GM21381 (cell line): ENCODE measurements at regions not wholly inside any gene's neighbourhood (a gene's known extent, or its start where the extent isn't known, plus 50 kb on each side); places are given as distances from the start of the nearest gene placed in this dataset.

Source experiments
- ATAC-seq: cut with Tn5 transposase; IDR thresholded peaks from one replicate; pipeline ENCODE4 v1.9.1; 2021; ENCODE audit warnings: mild to moderate bottlenecking, moderate library complexity; ENCODE audit not compliant: unreplicated experiment

DNA sequence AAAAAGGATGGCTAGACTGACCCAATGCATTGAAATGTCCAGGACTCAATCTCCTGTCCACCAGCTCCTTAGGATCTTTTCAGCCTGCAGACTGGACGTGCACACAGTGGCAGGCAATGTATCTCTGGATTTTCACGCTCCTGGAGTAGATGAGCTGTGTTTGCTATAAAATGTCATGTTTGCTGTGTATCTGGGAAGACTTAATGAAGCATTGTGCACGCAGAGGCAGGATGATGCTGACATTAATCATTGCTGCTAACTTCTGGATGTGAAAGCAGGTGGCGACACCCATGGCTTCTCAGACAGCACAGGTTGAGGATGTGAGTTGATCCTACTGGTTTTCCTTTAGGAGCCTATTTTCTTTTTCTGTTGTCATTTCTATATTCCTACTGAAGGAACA, 133.1 kb upstream of the PCSK2 start:
- ATAC-seq: no peak

DNA sequence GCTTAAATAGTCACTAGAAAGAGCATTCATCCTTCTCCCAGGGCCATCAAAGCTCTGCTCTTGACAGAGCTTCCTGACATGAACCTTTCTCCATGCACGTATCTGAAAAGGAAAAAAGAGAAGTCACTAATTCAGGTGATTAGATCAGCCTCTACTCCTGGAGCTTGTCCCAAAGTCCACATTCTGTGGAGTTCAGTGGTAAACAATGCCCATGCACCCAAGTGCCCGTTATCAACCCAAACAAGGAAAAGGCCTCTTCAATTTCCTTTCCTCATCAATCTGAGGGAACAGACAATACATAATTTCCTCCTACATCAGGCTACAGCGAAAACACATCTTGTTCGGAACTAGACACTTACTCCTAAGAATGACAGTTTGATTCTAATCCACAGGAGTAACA, 129.2 kb upstream of the PCSK2 start:
- no peak for ATAC-seq

DNA sequence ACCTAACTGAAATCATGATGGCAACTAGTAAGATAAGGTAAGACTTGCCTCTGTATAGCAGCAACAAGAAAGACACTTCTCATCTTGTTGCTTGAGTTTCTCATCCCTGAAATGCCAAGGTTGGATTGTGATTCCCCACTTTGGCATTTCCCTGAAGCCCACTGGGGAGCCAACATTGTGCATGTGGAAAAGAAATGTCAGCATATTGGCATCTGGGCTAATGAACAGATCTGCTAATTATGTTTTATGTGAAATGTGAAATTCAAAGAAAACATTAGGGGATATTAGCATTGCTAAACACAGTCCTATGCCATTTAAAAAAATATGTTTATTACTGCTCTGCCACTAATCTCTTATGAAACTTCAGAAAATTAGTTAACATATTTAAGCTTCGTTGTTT, 126.3 kb upstream of the PCSK2 start:
- ATAC-seq: no peak

DNA sequence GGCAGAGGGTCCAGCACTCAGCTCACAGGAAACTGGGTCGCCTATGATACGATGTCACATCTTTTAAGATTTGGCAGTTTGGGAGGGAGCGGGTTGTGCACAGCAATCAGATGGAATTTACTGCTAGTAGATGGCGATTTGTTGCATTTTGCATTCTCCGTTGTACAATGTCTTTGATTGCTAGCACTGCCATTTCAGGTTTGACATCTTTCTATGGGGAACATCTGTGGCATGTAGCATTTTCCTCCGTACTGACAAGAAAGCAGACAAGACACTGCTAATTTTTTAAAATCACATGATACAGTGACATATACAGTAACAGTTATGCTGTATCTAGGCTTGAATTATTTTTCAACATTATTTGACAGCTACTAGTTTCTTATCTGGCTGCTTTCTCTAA, 119.7 kb upstream of the PCSK2 start:
- no peak for ATAC-seq

DNA sequence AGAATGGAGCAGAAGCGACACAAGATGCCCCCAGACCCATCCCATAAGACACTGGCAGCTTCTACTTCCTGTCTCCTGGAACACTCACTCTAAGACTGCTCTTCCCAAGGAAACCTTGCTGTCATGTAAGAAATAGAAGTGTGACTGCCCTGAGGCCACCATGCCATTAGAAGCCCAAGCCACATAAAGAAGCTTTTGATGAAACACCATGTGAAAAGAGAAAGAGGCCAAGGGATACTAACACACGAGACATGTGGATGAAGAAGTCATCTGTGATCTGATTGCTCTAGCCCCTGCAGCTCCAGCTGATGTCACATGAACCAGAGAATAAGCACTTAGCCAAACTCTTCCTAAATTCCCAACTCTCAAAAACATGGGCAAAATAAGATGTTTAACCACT, 117.9 kb upstream of the PCSK2 start:
- ATAC-seq: no peak

DNA sequence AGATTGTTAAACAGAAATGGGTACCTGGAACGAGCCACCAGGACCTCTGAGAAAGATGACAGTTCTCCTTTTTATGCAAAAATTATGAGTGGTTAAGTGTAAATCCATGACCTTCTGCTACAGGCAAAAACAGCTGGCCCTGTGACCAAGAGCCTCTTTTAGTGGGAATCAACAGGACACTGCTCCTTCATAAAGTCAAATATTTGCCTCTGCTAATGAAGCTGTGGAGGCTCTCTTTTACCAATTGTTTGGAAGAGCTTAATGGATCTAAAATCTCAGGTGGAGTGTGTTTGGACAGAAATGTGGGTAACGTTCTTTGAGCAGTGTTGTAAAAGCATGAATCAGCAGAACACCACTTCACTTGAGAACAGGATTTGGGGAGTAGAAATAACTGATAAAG, 117.5 kb upstream of the PCSK2 start:
- no peak for ATAC-seq

DNA sequence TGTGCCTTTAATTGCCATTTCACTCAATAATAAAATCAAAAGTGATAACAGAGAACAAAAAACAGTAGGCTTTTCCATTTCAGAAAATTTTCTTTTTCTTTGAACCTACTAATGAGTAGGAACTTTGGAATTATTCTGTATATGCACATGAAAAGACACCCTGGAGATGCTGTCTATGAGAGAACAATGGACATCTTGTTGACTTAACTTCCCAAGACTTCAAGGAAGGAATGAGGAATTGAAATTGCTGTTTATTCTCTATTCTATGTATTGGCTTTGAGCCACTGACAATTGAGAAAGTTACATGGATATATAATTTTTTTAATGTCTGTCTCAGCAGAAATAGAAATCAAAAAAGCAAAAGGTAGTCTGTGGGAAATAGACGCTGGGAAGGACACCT, 98.6 kb upstream of the PCSK2 start:
- no peak for ATAC-seq

DNA sequence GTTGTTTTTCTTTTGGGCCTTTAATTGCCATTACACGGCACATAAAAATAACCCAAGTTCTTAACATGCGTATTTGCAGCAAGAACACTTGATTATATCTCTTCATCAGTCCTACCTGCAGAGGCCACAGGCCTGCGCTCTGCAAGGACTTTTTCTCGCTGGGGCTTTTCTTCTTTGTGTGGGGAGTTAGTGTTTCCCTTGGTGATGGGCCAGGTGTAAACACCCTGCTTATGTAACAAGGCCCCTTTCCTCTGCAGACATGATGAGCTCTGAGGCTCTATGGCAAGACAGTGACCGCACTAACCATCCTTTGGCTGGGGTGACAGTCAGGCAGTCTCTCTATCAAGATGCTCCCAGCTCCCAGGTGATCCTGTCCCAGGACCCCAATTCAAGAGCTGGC, 97.8 kb upstream of the PCSK2 start:
- ATAC-seq: no peak

DNA sequence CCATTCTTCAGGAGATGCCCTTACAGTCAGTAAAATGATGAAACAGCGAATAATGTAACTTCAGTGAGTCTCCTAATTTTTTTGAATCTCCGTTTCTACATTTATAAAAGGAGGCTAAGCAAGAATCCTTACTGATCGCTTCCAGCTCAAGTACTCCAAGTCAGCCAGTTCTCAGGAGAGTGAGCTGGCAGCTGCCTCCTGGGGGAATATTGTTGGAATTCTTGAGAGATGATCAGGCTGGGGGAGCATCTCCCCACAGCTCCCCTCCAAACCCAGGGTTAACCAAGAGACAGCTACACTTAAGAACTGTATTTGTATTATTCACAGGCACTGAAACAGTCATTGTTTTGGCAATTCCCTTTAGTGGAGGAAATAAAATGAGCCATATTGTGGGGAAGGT, 89.1 kb upstream of the PCSK2 start:
- ATAC-seq: no peak

DNA sequence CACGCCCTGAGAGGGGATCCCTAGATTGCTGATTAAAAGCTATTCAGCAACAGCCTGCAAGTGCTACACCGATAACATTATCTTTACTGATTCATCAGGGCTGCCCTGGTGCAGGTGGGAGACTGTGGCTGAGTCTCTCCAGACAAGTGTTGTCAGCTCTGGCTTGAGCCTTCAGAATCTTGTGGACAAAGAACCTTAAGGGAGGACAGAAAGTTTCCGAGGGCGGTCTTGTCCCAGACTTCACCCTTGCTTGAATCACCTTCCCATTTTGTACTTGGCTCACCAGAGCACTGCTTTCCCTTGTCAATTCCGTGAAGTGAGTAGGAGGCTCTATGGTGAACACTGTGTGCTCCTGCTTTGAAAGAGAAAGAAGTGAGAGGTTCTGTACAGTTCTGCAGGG, 88.6 kb upstream of the PCSK2 start:
- ATAC-seq: no peak

DNA sequence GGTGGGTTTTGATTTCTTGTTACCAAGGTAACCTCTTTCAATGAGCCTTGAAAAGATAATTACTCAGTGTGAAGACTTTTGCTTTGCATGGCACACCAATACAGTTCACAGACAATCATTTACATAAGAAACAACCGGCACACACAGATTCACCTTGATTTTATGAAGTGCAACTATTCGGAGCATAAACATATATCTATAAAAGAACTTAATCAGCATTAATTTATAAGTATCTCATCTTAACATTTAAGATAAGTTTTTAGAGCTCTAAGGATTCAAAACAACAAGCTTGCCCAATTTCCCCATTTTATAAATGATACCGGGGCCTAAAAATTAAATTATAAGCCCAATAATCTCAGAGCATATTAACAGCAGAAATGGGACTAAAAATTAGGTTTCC, 85.9 kb upstream of the PCSK2 start:
- no peak for ATAC-seq

DNA sequence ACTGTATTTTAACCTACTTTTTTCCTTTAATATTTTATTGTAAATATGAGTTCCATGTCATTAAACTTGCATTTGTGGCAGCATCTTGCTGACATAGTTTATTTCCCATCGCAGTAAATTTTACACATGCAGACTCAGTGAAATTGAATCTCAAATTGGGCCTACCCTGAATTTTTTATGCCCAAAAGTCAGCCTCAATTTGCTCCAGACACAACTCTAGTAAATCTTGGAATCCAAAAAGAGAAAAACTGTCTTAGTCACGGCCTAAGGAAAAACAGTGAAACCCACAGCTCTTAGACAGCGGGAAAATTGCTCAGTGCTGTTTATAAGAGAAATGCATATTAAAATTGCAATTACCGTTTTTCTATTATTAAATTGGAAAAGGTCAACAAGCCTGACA, 85.3 kb upstream of the PCSK2 start:
- ATAC-seq: no peak

DNA sequence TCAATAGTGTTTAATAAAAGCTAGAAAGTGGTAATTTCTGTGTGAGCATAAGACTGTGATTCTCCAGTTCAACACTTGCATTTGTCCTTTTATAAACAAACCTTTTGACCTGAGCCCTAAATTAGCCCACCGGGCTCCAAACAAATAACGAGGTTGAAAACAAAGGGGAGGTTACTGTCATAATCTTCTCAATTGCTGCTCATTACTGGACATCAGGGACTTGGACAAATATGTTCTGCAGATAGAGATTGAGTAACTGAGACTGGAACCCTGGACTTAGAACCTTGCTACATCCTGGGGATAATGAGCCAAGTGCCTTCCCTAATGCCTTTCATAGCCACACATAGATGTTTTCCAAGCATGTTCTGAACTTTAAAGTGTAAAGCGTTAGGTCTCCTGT, 84.2 kb upstream of the PCSK2 start:
- no peak for ATAC-seq

DNA sequence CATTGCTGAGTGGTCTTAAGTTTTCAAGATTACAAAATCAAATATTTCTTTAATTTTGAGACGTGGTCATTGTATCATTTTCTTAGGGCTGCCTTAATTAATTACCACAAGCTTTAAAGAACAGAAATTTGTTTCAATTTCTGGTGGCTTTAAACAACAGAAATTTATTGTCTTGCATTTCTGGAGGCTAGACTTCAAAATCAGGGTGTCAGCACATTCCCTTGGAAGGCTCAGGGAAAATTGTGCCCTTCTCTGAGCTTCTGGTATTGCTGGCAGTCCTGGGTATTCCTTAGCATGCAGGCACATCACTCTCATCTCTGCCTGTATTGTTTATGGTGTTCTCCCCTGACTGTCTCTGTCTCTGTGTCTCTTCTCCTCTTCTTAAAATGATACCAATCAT, 76.0 kb upstream of the PCSK2 start:
- no peak for ATAC-seq

DNA sequence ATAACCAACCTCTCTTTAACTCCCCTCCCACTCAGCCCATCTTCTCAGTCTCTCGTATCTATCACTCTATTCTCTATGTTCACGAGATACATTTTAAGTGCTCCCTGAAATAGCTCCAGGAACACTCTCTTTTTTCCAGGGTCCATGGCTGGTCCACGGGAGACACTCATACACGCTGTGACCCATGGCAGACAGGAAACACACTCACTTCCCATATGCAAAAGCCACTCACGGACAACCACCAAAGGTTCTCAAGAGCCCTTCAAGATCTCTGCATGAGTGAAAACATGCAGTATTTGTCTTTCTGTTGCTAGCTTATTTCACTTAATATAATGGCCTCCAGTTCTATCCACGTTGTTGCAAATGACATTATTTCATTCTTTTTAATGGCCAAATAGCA, 71.4 kb upstream of the PCSK2 start:
- no peak for ATAC-seq

DNA sequence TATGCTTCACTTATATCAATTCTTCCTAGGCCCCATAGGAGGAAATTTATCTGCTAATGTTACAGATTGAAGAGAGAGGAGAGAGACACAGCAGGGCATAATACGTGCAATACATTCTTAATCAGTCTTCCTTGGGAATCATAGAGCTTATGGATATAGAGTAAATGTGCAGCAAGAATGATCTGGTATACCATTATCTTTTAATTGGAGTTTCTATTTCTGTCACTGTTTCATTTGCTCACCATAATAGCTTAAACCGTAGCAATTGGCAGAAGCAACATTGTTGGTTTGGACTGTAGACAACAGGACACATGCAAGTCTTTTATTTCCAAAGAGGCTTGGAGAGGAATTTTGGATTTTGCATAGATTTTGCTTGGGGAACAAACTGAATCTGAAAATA, 68.1 kb upstream of the PCSK2 start:
- no peak for ATAC-seq

DNA sequence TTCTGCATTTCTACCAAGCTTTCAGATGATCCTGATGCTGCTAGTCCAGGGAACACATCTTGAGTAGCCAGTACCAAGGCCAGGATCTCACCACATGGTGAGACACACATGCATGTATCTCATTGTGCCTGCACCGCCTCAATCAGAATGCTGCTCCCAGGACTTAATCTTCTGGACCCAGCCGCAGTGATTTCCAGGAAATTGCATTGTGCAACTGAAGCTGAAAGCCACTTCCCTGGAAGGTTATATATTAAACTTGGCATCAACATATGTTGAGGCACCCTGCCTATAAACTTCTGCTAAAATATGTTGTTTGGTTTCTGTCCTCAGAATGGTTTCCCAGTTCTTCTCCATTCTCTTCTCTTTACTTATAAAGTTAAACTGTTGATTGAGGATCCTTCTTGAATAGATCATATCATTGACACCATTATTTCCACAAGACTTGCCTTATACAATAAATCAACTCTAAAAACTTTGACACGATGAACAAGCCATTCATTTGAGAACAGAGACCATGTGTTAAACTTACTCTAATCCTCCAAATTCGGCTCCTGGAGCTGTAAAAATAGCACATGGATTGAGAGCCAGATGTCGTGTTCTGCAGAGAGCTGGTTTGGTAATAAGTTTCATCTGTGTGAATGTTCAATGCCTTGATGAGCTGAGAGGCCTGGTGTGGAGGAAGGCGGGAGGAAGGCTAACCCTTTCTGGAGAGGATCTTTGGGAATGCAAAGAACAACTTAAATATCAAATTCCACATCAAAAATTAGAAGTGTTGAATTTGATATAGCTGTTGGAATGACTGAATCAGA, 65.0 kb upstream of the PCSK2 start:
- ATAC-seq: no peak

DNA sequence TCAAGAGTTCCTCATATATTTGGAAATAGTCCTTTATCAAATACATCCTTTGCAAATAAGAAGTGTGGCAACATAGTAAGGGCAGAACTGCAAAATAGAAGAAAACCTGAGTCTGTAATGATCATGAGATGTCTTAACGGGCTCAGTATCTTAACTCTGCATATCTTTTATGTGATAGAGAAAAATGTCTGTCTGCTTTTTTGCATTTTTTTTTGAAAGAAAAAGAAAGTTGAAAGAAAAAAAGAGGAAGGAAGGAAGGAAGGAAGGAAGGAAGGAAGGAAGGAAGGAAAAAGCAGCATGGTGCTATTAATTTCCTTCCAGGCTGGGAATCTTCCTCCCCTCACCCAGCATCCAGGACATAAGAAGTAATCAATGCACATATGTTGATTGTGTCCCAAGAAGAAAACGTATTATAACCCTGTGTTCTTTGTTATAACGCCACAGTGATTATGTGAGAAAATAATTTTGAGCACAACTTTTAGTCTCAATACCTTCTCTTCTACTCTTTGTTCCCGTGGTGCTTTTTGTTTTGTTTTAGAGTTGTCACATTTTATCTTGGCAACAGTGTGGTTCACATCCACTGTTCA, 58.7 kb upstream of the PCSK2 start:
- no peak for ATAC-seq

DNA sequence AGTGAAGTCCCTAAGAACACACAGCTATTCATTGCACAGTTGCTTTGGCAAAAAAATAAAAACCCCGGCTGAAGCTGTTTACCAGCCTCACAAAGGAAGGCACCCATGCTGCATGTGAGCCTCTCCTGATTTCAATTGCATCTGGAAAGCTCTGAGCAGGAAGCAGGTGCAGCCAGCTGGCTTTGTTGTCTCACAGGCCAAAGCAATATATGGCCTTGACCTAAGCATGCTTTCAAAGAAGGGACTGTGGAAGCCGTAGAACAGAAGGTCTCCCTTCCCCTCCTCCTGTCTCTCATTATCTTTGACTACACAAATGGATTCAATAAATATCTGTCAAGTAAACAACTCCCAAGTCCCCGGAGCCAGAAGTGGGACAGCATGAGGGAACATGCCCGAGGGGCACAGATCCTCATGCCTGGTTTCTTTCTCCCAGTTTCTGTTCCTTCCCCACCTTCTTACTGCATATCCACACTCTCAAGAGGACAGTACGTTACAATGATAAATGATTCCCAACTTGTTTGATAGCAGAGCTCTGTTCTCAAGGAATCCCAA, 57.2 kb upstream of the PCSK2 start:
- ATAC-seq: no peak

DNA sequence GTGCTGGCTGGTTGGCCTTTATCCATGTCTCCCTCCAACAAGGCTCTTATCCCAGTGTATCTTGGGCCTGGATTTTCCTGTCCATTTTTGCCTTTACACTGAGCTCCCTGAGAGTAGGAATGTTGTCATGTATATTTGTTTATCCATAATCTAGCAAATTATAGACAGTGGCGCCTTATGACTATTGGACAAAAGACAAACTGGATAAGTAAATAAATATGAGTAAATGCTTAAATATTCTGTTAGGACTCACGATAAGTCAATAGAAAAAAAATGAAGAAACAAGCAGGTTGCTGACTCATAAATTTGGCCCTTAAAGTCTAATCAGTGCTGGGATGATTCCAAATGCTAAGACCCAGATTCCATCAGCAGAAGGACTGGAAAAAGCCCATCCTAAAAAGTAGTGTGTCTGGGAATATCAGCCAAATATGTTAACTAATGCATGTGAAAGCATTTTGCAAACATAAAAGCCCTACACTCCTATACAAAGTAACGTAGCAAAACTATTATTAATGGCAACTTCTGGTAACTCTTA, 55.0 kb upstream of the PCSK2 start:
- no peak for ATAC-seq

DNA sequence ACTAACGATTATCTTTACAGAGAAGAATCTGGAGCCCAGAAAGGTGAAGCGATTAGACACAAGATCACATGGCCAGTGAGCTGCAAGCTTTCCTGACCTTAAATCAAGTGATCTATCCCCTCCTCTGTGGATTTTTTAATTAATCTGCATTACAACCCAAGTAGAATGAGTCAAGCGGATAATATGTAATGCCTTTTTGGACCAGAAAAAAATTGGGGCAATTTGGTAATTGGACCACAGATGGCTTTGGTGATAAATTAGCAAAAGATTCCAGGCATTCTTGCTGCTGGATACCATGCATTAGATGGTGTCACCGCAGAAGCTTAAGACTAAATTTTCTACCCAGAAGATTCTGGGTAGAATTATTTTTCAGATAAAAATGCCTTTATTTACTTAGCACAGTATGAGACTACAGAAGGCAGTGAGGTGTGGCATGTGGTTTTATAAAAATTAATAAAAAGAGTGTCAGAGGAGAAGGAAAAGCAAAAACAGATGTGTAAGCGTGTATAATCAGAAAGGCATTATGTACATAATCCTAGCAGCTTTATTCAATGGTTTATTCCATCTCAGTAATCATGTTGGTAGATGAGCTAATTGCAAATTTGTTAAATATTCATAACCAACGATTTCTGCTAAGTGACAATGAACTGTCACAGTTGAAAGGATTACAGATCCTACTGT, 53.9 kb upstream of the PCSK2 start:
- ATAC-seq: no peak
